DMS53 (cell line): ENCODE measurements at regions not wholly inside any gene's neighbourhood (a gene's known extent, or its start where the extent isn't known, plus 50 kb on each side); places are given as distances from the start of the nearest gene placed in this dataset.

Experiments used
- DNase-seq: peaks from one replicate; lab custom pipeline; 2025; lab: John Stamatoyannopoulos, UW

- DNase-seq = no peak
Observed at GRCh38 chr13:108526286-108526685, 103.1 kb upstream of the MYO16 start.

- no peak for DNase-seq
Observed at GRCh38 chr13:108527844-108528243, 101.6 kb upstream of the MYO16 start.

GRCh38 chr13:108528303-108528702 lies 101.1 kb upstream of the MYO16 start:
- DNase-seq = no peak

- DNase-seq = no peak
Observed at GRCh38 chr13:108533842-108534241, 95.6 kb upstream of the MYO16 start.

- DNase-seq = no peak
Observed at GRCh38 chr13:108534728-108535127, 94.7 kb upstream of the MYO16 start.

GRCh38 chr13:108549934-108550333 lies 79.5 kb upstream of the MYO16 start:
- no peak for DNase-seq

GRCh38 chr13:108551674-108552073 lies 77.7 kb upstream of the MYO16 start:
- DNase-seq = no peak

- no peak for DNase-seq
Observed at GRCh38 chr13:108558489-108558888, 70.9 kb upstream of the MYO16 start.

- DNase-seq = peak; percentile 64
Observed at GRCh38 chr13:108560093-108560492, 69.3 kb upstream of the MYO16 start.

- DNase-seq = peak; percentile 68
Observed at GRCh38 chr13:108561149-108561548, 68.3 kb upstream of the MYO16 start.

- DNase-seq = no peak
Observed at GRCh38 chr13:108566413-108567170, 62.8 kb upstream of the MYO16 start.

- DNase-seq = no peak
Observed at GRCh38 chr13:108572782-108573211, 56.6 kb upstream of the MYO16 start.

GRCh38 chr13:108573455-108573854 lies 56.0 kb upstream of the MYO16 start:
- no peak for DNase-seq

GRCh38 chr13:108574856-108575255 lies 54.6 kb upstream of the MYO16 start:
- DNase-seq = no peak

- DNase-seq = no peak
Observed at GRCh38 chr13:108575430-108575829, 54.0 kb upstream of the MYO16 start.
